Panc1 (cell line): ENCODE measurements at regions not wholly inside any gene's neighbourhood (a gene's known extent, or its start where the extent isn't known, plus 50 kb on each side); places are given as distances from the start of the nearest gene placed in this dataset.

ENCODE experiments used
- ATAC-seq: fragments of 200-7000 bp; cut with Tn5 transposase; 2 replicates; pipeline ENCODE4 v1.9.1; 2020; ENCODE audit warnings: mild to moderate bottlenecking, moderate library complexity
- BruUV-seq: library from RNA; stranded (reverse); fragments of 400-500 nt; replicated peaks from 2 replicates; lab custom pipeline; 2021; lab: Mats Ljungman, UMichigan
- CTCF ChIA-PET: fragments of 300-600 bp; sonication (Branson Sonifier 250); formaldehyde crosslinking; loops from one replicate; lab custom pipeline; 2022; ENCODE audit warnings: antibody characterized with exemption; lab: Charles Lee
- POLR2A ChIA-PET: fragments of 300-600 bp; sonication (Branson Sonifier 250); formaldehyde crosslinking; loops from one replicate; lab custom pipeline; 2022; ENCODE audit warnings: antibody characterized with exemption; lab: Charles Lee
- DNase-seq: peaks from one replicate; pipeline ENCODE4 v3.0.0-alpha.2; 2010; ENCODE audit warnings: low read depth, low spot score
- H3K27ac ChIP-seq: 2 replicates; pipeline ENCODE4 v1.5.1; 2011; ENCODE audit warnings: mild to moderate bottlenecking, low read length, inconsistent platforms
- H3K27me3 ChIP-seq: fragments of 200-500 bp; sonication (Bioruptor generic); 2 replicates; pipeline ENCODE4 v1.6.0; 2014; ENCODE audit warnings: low read length, inconsistent platforms; ENCODE audit not compliant: control insufficient read depth, insufficient read depth
- H3K36me3 ChIP-seq: fragments of 200-500 bp; sonication (Bioruptor generic); 2 replicates; pipeline ENCODE4 v1.5.1; 2014; ENCODE audit warnings: inconsistent platforms, mild to moderate bottlenecking, low read length, moderate library complexity; ENCODE audit not compliant: control insufficient read depth, insufficient read depth
- H3K4me1 ChIP-seq: 2 replicates; pipeline ENCODE4 v1.5.1; 2011; ENCODE audit warnings: inconsistent platforms, mild to moderate bottlenecking, low read length, moderate library complexity; ENCODE audit not compliant: control insufficient read depth, insufficient read depth
- H3K4me3 ChIP-seq, 2 experiments: 2 replicates each; pipeline ENCODE4 v1.5.1; 2011 to 2012; ENCODE audit warnings: low read depth in 2 of 2, low read length in 2 of 2, mild to moderate bottlenecking in 2 of 2, inconsistent platforms in 1 of 2, moderate library complexity in 1 of 2
- H3K9me3 ChIP-seq: fragments of 200-500 bp; sonication (Bioruptor generic); 2 replicates; pipeline ENCODE4 v1.5.1; 2014; ENCODE audit warnings: low read depth, mild to moderate bottlenecking, inconsistent platforms, low read length, moderate library complexity; ENCODE audit not compliant: control insufficient read depth, insufficient read depth
- POLR2AphosphoS5 ChIP-seq: IDR thresholded peaks from 2 replicates; pipeline ENCODE4 v1.6.1; 2012; ENCODE audit warnings: mild to moderate bottlenecking, low read depth, low read length, moderate library complexity
- SIN3A ChIP-seq: IDR thresholded peaks from 2 replicates; pipeline ENCODE4 v1.6.1; 2012; ENCODE audit warnings: low read depth, mild to moderate bottlenecking, low read length, moderate library complexity, borderline replicate concordance; ENCODE audit not compliant: insufficient read depth
- TCF7L2 ChIP-seq: IDR thresholded peaks from 2 replicates; pipeline ENCODE4 v1.6.1; 2011; ENCODE audit warnings: mild to moderate bottlenecking, low read depth, low read length, inconsistent platforms
- in situ Hi-C: cut with HindIII; loops from 2 replicates; pipeline ENCODE4 v1.10.0; 2016; ENCODE audit warnings: low sequenced_read_pairs, low pct_unique_long_range_greater_than_20kb
- intact Hi-C: fragments of 100-400 bp; cut with micrococcal nuclease; formaldehyde crosslinking; loops from one replicate; pipeline ENCODE4 v1.10.0; 2022; ENCODE audit not compliant: unreplicated experiment
- TF ChIP-seq, protein P1 (sequence below), 2 experiments: IDR thresholded peaks; 2 replicates each; pipeline ENCODE4 v1.6.1; 2011 to 2012; ENCODE audit warnings: low read depth in 2 of 2, control low read depth in 1 of 2, low read length in 1 of 2, mild to moderate bottlenecking in 1 of 2, moderate library complexity in 1 of 2; ENCODE audit not compliant: insufficient read depth in 1 of 2
- TF ChIP-seq, protein P2 (sequence below): fragments of 450-650 bp; IDR thresholded peaks from 2 replicates; pipeline ENCODE4 v1.5.1; 2017; ENCODE audit warnings: mild to moderate bottlenecking

GRCh38 chr4:52199574-52200338, 148.7 kb downstream of the SPATA18 start:
- ChIA-PET POLR2A (no interaction called here), CTCF (no interaction called here)
- Histone ChIP-seq H3K9me3 (no peaks in the 10 kb centered on the region), H3K27me3 (no peaks in the 10 kb centered on the region), H3K4me3 (no peak overlapping the region), H3K36me3 (no peaks in the 10 kb centered on the region), H3K27ac (no peak overlapping the region), H3K4me1 (no peaks in the 10 kb centered on the region)
- in situ Hi-C loops (no loop called here), intact Hi-C loops (no loop called here)
- ATAC-seq = no peak
- no peak for DNase-seq
- TF ChIP-seq TCF7L2 = no peak
- TF ChIP-seq POLR2AphosphoS5 = no peak
- TF ChIP-seq, protein P1, sequence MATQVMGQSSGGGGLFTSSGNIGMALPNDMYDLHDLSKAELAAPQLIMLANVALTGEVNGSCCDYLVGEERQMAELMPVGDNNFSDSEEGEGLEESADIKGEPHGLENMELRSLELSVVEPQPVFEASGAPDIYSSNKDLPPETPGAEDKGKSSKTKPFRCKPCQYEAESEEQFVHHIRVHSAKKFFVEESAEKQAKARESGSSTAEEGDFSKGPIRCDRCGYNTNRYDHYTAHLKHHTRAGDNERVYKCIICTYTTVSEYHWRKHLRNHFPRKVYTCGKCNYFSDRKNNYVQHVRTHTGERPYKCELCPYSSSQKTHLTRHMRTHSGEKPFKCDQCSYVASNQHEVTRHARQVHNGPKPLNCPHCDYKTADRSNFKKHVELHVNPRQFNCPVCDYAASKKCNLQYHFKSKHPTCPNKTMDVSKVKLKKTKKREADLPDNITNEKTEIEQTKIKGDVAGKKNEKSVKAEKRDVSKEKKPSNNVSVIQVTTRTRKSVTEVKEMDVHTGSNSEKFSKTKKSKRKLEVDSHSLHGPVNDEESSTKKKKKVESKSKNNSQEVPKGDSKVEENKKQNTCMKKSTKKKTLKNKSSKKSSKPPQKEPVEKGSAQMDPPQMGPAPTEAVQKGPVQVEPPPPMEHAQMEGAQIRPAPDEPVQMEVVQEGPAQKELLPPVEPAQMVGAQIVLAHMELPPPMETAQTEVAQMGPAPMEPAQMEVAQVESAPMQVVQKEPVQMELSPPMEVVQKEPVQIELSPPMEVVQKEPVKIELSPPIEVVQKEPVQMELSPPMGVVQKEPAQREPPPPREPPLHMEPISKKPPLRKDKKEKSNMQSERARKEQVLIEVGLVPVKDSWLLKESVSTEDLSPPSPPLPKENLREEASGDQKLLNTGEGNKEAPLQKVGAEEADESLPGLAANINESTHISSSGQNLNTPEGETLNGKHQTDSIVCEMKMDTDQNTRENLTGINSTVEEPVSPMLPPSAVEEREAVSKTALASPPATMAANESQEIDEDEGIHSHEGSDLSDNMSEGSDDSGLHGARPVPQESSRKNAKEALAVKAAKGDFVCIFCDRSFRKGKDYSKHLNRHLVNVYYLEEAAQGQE (IDR thresholded peaks at IDR 0.05; ENCODE audit: insufficient read depth in 1 of 2, low read depth in 2 of 2, low read length in 1 of 2) = no peak
- TF ChIP-seq SIN3A = no peak
- TF ChIP-seq, protein P2, sequence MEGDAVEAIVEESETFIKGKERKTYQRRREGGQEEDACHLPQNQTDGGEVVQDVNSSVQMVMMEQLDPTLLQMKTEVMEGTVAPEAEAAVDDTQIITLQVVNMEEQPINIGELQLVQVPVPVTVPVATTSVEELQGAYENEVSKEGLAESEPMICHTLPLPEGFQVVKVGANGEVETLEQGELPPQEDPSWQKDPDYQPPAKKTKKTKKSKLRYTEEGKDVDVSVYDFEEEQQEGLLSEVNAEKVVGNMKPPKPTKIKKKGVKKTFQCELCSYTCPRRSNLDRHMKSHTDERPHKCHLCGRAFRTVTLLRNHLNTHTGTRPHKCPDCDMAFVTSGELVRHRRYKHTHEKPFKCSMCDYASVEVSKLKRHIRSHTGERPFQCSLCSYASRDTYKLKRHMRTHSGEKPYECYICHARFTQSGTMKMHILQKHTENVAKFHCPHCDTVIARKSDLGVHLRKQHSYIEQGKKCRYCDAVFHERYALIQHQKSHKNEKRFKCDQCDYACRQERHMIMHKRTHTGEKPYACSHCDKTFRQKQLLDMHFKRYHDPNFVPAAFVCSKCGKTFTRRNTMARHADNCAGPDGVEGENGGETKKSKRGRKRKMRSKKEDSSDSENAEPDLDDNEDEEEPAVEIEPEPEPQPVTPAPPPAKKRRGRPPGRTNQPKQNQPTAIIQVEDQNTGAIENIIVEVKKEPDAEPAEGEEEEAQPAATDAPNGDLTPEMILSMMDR = no peak
- BruUV-seq = no TSS peak

- ATAC-seq = no peak; the same call in 1 of the 2 replicates
- no peak overlapping the region for H3K27ac ChIP-seq
Measured at GRCh38 chr4:52200339-52200725, 149.2 kb downstream of the SPATA18 start.

More at GRCh38 chr4:52200339-52200725, 149.2 kb downstream of the SPATA18 start:
- H3K4me3 ChIP-seq = no peak overlapping the region
- no peaks in the 10 kb centered on the region for H3K36me3 ChIP-seq
- no peaks in the 10 kb centered on the region for H3K9me3 ChIP-seq
- intact Hi-C loops = no loop called here
- ChIA-PET CTCF (no interaction called here), POLR2A (interaction anchor here (0.6 kb wide), 1 partner anchor 1075 kb away, joined by 3 read pairs; no protein-coding TSS in a partner anchor)
- H3K4me1 ChIP-seq = no peaks in the 10 kb centered on the region
- TF ChIP-seq SIN3A = no peak
- TF ChIP-seq, protein P1 (IDR thresholded peaks at IDR 0.05; ENCODE audit: insufficient read depth in 1 of 2, low read depth in 2 of 2, low read length in 1 of 2) = no peak
- no peak for TF ChIP-seq POLR2AphosphoS5
- TF ChIP-seq TCF7L2 = no peak
- TF ChIP-seq, protein P2 = no peak
- no peak for DNase-seq
- in situ Hi-C loops = no loop called here
- no TSS peak for BruUV-seq
- no peaks in the 10 kb centered on the region for H3K27me3 ChIP-seq
